Kidney (tissue), 13 donors: ENCODE measurements at regions not wholly inside any gene's neighbourhood (a gene's known extent, or its start where the extent isn't known, plus 50 kb on each side); places are given as distances from the start of the nearest gene placed in this dataset.

Experiments
- DNase-seq, 5 donors: peaks; one replicate each; pipeline ENCODE4 v3.0.0-alpha.2; 2013 to 2020
- FAIRE-seq: peaks from 2 replicates; lab custom pipeline; 2012; peaks lifted over from hg19 to GRCh38; lab: Jason Lieb, UNC
- H3K27ac ChIP-seq, 2 donors: one replicate each; pipeline ENCODE4 v1.7.0; 2013; ENCODE audit warnings: low read depth in 2 of 2, low read length in 2 of 2, inconsistent platforms in 1 of 2
- H3K27me3 ChIP-seq: one replicate; pipeline ENCODE4 v1.7.1; 2013; ENCODE audit warnings: low read length, inconsistent platforms; ENCODE audit not compliant: control insufficient read depth, insufficient read depth
- H3K36me3 ChIP-seq, 3 donors: one replicate each; pipeline versions ENCODE4 v1.7.0 to v1.7.1; 2013; ENCODE audit warnings: low read length in 3 of 3, control low read depth in 1 of 3, inconsistent platforms in 1 of 3; ENCODE audit not compliant: insufficient read depth in 3 of 3, control insufficient read depth in 2 of 3
- H3K4me1 ChIP-seq, 3 donors: one replicate each; pipeline versions ENCODE4 v1.7.0 to v1.7.1; 2013; ENCODE audit warnings: low read length in 3 of 3, inconsistent platforms in 1 of 3, low read depth in 1 of 3; ENCODE audit not compliant: control insufficient read depth in 2 of 3, insufficient read depth in 2 of 3
- H3K4me3 ChIP-seq, 3 donors: one replicate each; pipeline versions ENCODE4 v1.7.0 to v1.8.1; 2013; ENCODE audit warnings: low read length in 3 of 3, control low read depth in 1 of 3, inconsistent platforms in 1 of 3
- H3K9ac ChIP-seq, 3 donors: one replicate each; pipeline versions ENCODE4 v1.7.0 to v1.7.1; 2013; ENCODE audit warnings: low read length in 3 of 3, control low read depth in 1 of 3, inconsistent platforms in 1 of 3
- H3K9me3 ChIP-seq, 3 donors: one replicate each; pipeline versions ENCODE4 v1.7.0 to v1.7.1; 2013; ENCODE audit warnings: low read length in 3 of 3, control low read depth in 1 of 3, inconsistent platforms in 1 of 3; ENCODE audit not compliant: control insufficient read depth in 2 of 3, insufficient read depth in 1 of 3
- CTCF ChIP-seq: IDR thresholded peaks from 3 replicates; pipeline ENCODE4 v1.5.1; 2012; ENCODE audit warnings: mild to moderate bottlenecking, moderate library complexity, borderline replicate concordance; ENCODE audit not compliant: insufficient read depth; ENCODE audit errors: extremely low read depth
- intact Hi-C: fragments of 100-400 bp; cut with DNase I; formaldehyde crosslinking; loops from one replicate; pipeline ENCODE4 v1.11.1; 2022
- donor health status: control.
- donor health status: control.
- donor health status: control.
- donor health status: control.
- donor health status: control.
- donor health status: DM: yes; HTN: yes; CAD: no.
- donor health status: Normal renal cell carcinoma (clear cell type).

DNA sequence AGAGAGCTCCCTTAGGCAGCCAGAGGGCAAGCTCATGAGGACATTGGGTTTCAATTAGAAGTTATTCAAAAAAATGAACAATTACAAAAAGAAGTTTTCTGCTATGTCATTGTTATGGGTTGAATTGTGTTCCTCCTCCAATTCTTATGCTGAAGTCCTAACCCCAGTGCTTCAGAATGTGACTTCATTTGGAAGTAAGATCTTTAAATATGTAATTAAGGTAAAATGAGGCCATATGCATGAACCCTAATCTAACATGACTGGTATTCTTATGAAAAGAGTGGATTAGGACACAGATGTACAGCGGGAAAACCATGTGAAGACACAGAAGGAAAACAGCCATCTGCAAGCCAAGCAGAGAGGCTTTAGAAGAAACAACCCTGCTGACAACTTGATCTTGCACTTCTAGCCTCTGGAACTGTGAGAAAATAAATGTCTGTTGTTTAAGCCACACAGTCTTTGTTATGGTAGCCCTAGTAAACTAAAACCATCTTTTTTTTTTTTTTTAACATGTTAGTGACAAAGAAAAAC, 929.6 kb downstream of the EPHA3 start:
- no peak overlapping the region for H3K27ac ChIP-seq
- no peak for TF ChIP-seq CTCF
- intact Hi-C loops = no loop called here
- FAIRE-seq = no peak
- no peaks in the 10 kb centered on the region for H3K27me3 ChIP-seq
- no peaks in the 10 kb centered on the region for H3K4me1 ChIP-seq
- no peaks in the 10 kb centered on the region for H3K9me3 ChIP-seq
- no peak for DNase-seq
- no peak overlapping the region for H3K4me3 ChIP-seq
- H3K9ac ChIP-seq = no peak overlapping the region
- H3K36me3 ChIP-seq = no peaks in the 10 kb centered on the region

DNA sequence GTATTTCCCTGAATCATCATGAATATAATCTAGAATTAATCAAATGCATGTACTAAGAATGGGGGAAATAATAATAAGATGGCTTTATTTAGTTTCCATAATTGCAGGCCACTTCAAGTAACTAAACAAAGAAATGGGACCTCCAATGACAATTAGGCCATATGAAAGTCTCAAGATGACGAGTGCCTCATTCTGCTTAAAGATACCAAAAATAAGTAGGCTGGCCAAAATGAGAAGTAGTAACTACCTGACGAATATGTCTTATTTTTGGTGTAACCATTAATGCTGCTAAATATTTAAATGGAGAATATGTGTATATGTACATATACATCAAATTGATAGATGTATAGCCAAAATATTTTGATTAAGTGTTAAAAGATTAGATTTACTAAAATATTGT, 932.6 kb downstream of the EPHA3 start:
- H3K9ac ChIP-seq = no peak overlapping the region
- H3K27me3 ChIP-seq = no peaks in the 10 kb centered on the region
- intact Hi-C loops = no loop called here
- H3K4me1 ChIP-seq = no peaks in the 10 kb centered on the region
- no peaks in the 10 kb centered on the region for H3K36me3 ChIP-seq
- no peak overlapping the region for H3K4me3 ChIP-seq
- DNase-seq (no peak), FAIRE-seq (no peak)
- H3K27ac ChIP-seq = no peak overlapping the region
- H3K9me3 ChIP-seq = no peaks in the 10 kb centered on the region
- TF ChIP-seq CTCF = no peak

GRCh38 chr3:90040554-90040953, 933.1 kb downstream of the EPHA3 start:
- H3K4me3 ChIP-seq = no peak overlapping the region
- H3K27ac ChIP-seq = no peak overlapping the region
- intact Hi-C loops = no loop called here
- TF ChIP-seq CTCF = no peak
- H3K27me3 ChIP-seq = no peaks in the 10 kb centered on the region
- DNase-seq = no peak
- H3K9me3 ChIP-seq = no peaks in the 10 kb centered on the region
- no peak overlapping the region for H3K9ac ChIP-seq
- no peak for FAIRE-seq
- no peaks in the 10 kb centered on the region for H3K36me3 ChIP-seq
- no peaks in the 10 kb centered on the region for H3K4me1 ChIP-seq

- DNase-seq = no peak
- Histone ChIP-seq H3K4me1 (no peaks in the 10 kb centered on the region), H3K27ac (no peak overlapping the region), H3K27me3 (no peaks in the 10 kb centered on the region), H3K4me3 (no peak overlapping the region), H3K9me3 (no peaks in the 10 kb centered on the region), H3K36me3 (no peaks in the 10 kb centered on the region), H3K9ac (no peak overlapping the region)
- no peak for TF ChIP-seq CTCF
- intact Hi-C loops = no loop called here
- no peak for FAIRE-seq
These were observed 934.6 kb downstream of the EPHA3 start for GRCh38 chr3:90041995-90042394.
